H9 (cell line): ENCODE measurements at regions not wholly inside any gene's neighbourhood (a gene's known extent, or its start where the extent isn't known, plus 50 kb on each side); places are given as distances from the start of the nearest gene placed in this dataset.
"Not testable (repeated sequence)": the region's sequence is repeated elsewhere in the genome, so short reads cannot be mapped to it uniquely, and the experiment has no call there.

ENCODE experiments used
- DNase-seq: peaks from one replicate; pipeline ENCODE4 v3.0.0-alpha.2; 2017
- H2AFZ ChIP-seq: one replicate; pipeline ENCODE4 v1.6.1; 2013; ENCODE audit warnings: mild to moderate bottlenecking, low read length, control low read depth, moderate library complexity
- H2AK5ac ChIP-seq: 2 replicates; pipeline ENCODE4 v1.6.1; 2013; ENCODE audit warnings: low read length, control low read depth, mixed read lengths; ENCODE audit not compliant: insufficient read length
- H2BK120ac ChIP-seq: one replicate; pipeline ENCODE4 v1.6.1; 2013; ENCODE audit warnings: low read depth, mild to moderate bottlenecking, low read length, control low read depth, inconsistent platforms; ENCODE audit not compliant: poor library complexity, severe bottlenecking
- H2BK12ac ChIP-seq: 2 replicates; pipeline ENCODE4 v1.6.1; 2013; ENCODE audit warnings: low read length, control low read depth, mixed read lengths, low read depth; ENCODE audit not compliant: insufficient read length
- H2BK15ac ChIP-seq: 2 replicates; pipeline ENCODE4 v1.6.1; 2013; ENCODE audit warnings: low read depth, low read length, control low read depth
- H2BK20ac ChIP-seq: one replicate; pipeline ENCODE4 v1.6.1; 2013; ENCODE audit warnings: low read depth, mild to moderate bottlenecking, low read length, control low read depth, inconsistent platforms; ENCODE audit not compliant: poor library complexity, severe bottlenecking
- H2BK5ac ChIP-seq: 2 replicates; pipeline ENCODE4 v1.6.1; 2013; ENCODE audit warnings: low read length, control low read depth, mixed read lengths; ENCODE audit not compliant: insufficient read length
- H3K14ac ChIP-seq: 2 replicates; pipeline ENCODE4 v1.6.1; 2013; ENCODE audit warnings: low read length, control low read depth; ENCODE audit not compliant: insufficient read depth
- H3K18ac ChIP-seq: 2 replicates; pipeline ENCODE4 v1.6.1; 2013; ENCODE audit warnings: low read depth, mild to moderate bottlenecking, mixed read lengths, low read length, control low read depth; ENCODE audit not compliant: insufficient read length
- H3K23ac ChIP-seq: 2 replicates; pipeline ENCODE4 v1.6.1; 2013; ENCODE audit warnings: low read length, control low read depth, mixed read lengths, low read depth; ENCODE audit not compliant: insufficient read length
- H3K23me2 ChIP-seq: 2 replicates; pipeline ENCODE4 v1.6.1; 2013; ENCODE audit warnings: low read depth, mild to moderate bottlenecking, mixed read lengths, low read length, control low read depth; ENCODE audit not compliant: insufficient read length, poor library complexity, severe bottlenecking
- H3K27ac ChIP-seq: 2 replicates; pipeline ENCODE4 v1.5.1; 2013; ENCODE audit warnings: low read length, control low read depth, mixed read lengths, low read depth; ENCODE audit not compliant: insufficient read length
- H3K27me3 ChIP-seq: 2 replicates; pipeline ENCODE4 v1.6.1; 2013; ENCODE audit warnings: low read length, control low read depth, inconsistent platforms; ENCODE audit not compliant: insufficient read depth
- H3K4ac ChIP-seq: 2 replicates; pipeline ENCODE4 v1.6.1; 2013; ENCODE audit warnings: low read depth, mild to moderate bottlenecking, control low read depth, inconsistent platforms, low read length, moderate library complexity
- H3K4me1 ChIP-seq: 2 replicates; pipeline ENCODE4 v1.6.1; 2013; ENCODE audit warnings: low read length, control low read depth, inconsistent platforms; ENCODE audit not compliant: insufficient read depth
- H3K4me2 ChIP-seq: 2 replicates; pipeline ENCODE4 v1.6.1; 2013; ENCODE audit warnings: low read length, control low read depth, mixed read lengths; ENCODE audit not compliant: insufficient read length, insufficient read depth
- H3K56ac ChIP-seq: 2 replicates; pipeline ENCODE4 v1.6.1; 2013; ENCODE audit warnings: low read depth, mild to moderate bottlenecking, mixed read lengths, low read length, control low read depth; ENCODE audit not compliant: insufficient read length
- H3K79me1 ChIP-seq: 2 replicates; pipeline ENCODE4 v1.6.1; 2013; ENCODE audit warnings: low read depth, mild to moderate bottlenecking, moderate library complexity, low read length, control low read depth, inconsistent platforms; ENCODE audit not compliant: insufficient read depth, poor library complexity, severe bottlenecking
- H3K79me2 ChIP-seq: 2 replicates; pipeline ENCODE4 v1.6.1; 2013; ENCODE audit warnings: low read length, control low read depth, inconsistent platforms; ENCODE audit not compliant: insufficient read depth
- H3K9ac ChIP-seq: 2 replicates; pipeline ENCODE4 v1.6.1; 2013; ENCODE audit warnings: low read length, control low read depth, mixed read lengths; ENCODE audit not compliant: insufficient read length; ENCODE audit errors: extremely low read depth
- H3K9me3 ChIP-seq: one replicate; pipeline ENCODE4 v1.6.1; 2013; ENCODE audit warnings: low read depth, low read length, inconsistent platforms; ENCODE audit not compliant: control insufficient read depth
- H3T11ph ChIP-seq: one replicate; pipeline ENCODE4 v1.6.1; 2013; ENCODE audit warnings: mild to moderate bottlenecking, low read length, control low read depth, inconsistent platforms
- H4K20me1 ChIP-seq: one replicate; pipeline ENCODE4 v1.6.1; 2013; ENCODE audit not compliant: control insufficient read depth, insufficient read length, insufficient read depth
- H4K5ac ChIP-seq: 2 replicates; pipeline ENCODE4 v1.6.1; 2013; ENCODE audit warnings: low read depth, mild to moderate bottlenecking, mixed read lengths, low read length, control low read depth; ENCODE audit not compliant: insufficient read length
- H4K8ac ChIP-seq: replicated peaks from 2 replicates; pipeline ENCODE4 v1.6.1; 2013; ENCODE audit warnings: low read length, control low read depth, mixed read lengths, low read depth; ENCODE audit not compliant: insufficient read length
- H4K91ac ChIP-seq: 2 replicates; pipeline ENCODE4 v1.6.1; 2013; ENCODE audit warnings: low read depth, mild to moderate bottlenecking, moderate library complexity, mixed read lengths, low read length, control low read depth; ENCODE audit not compliant: insufficient read length
- H3K27ac Mint-ChIP-seq, 3 experiments: 2 replicates in 2 of 3; 3 replicates in 1 of 3; pipeline ENCODE4 v1.8.0; 2020 to 2021; ENCODE audit warnings: mixed read lengths in 3 of 3, mild to moderate bottlenecking in 1 of 3, moderate library complexity in 1 of 3
- H3K27me3 Mint-ChIP-seq: 2 replicates; pipeline ENCODE4 v1.8.0; 2021; ENCODE audit warnings: low read depth, mild to moderate bottlenecking, moderate library complexity, mixed read lengths
- H3K36me3 Mint-ChIP-seq, 3 experiments: 2 replicates in 2 of 3; 3 replicates in 1 of 3; pipeline ENCODE4 v1.8.0; 2020 to 2021; ENCODE audit warnings: low read depth in 3 of 3, mixed read lengths in 3 of 3; ENCODE audit not compliant: insufficient read depth in 1 of 3
- H3K4me1 Mint-ChIP-seq, 2 experiments: 2 replicates each; pipeline ENCODE4 v1.8.0; 2020; ENCODE audit warnings: mixed read lengths in 2 of 2
- H3K4me3 Mint-ChIP-seq, 2 experiments: 2 replicates in 1 of 2; 3 replicates in 1 of 2; pipeline ENCODE4 v1.8.0; 2020 to 2021; ENCODE audit warnings: mild to moderate bottlenecking in 2 of 2, mixed read lengths in 2 of 2, moderate library complexity in 1 of 2
- H3K9me3 Mint-ChIP-seq, 2 experiments: 2 replicates in 1 of 2; 3 replicates in 1 of 2; pipeline ENCODE4 v1.8.0; 2020; ENCODE audit warnings: mild to moderate bottlenecking in 2 of 2, mixed read lengths in 2 of 2, moderate library complexity in 1 of 2
- WGBS: extraction: QIAGEN DNeasy Blood & Tissue Kit; methylation state at CpG from one replicate; pipeline ENCODE4 v1.1.7; 2013; ENCODE audit warnings: missing lambda C conversion rate, low lambda C conversion rate, mixed read lengths; ENCODE audit not compliant: insufficient read length; ENCODE audit errors: extremely low coverage; 5-methylcytosine and 5-hydroxymethylcytosine counted together
- TF ChIP-seq, protein P1 (sequence below): fragments of 200-600 bp; sonication (generic); conservative IDR thresholded peaks from 3 replicates; pipeline ENCODE4 v1.8.0; 2021; ENCODE audit warnings: antibody characterized with exemption, mild to moderate bottlenecking

DNA sequence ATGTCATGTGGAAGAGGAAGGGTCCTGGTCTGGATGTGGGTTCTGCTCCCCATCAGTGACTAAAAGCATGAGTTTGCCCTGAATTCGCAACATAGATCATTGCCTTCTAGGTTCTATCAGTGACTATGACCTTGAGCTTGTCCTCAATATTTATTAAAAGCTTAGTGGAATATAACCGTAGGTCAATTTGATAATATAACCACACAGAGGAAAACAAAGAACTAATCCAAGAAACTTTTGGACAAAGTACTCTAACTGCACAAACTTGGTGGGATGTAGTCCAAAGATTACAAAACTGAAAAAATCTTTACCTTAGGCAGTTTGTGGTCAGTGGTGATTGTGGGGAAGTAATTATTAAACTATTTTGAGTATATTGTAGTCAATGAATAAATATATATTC lies 152.9 kb downstream of the CYP26A1 start:
- H3K4me3 Mint-ChIP-seq = no peak overlapping the region
- Histone ChIP-seq H4K20me1 (no peaks in the 10 kb centered on the region), H3K9me3 (no peaks in the 10 kb centered on the region), H3K9ac (no peak overlapping the region), H3K4me1 (no peaks in the 10 kb centered on the region), H2BK5ac (no peak overlapping the region), H3K56ac (no peak overlapping the region), H3K79me1 (no peaks in the 10 kb centered on the region), H2AFZ (no peak overlapping the region), H3K4me2 (no peak overlapping the region), H2BK20ac (no peak overlapping the region), H4K5ac (no peak overlapping the region), H2BK120ac (no peak overlapping the region), H3K14ac (no peak overlapping the region), H2AK5ac (no peak overlapping the region), H4K8ac (no peak overlapping the region), H3K23me2 (no peaks in the 10 kb centered on the region), H2BK12ac (no peak overlapping the region), H3K27ac (no peak overlapping the region), H2BK15ac (no peak overlapping the region), H3K23ac (no peak overlapping the region), H3K18ac (no peak overlapping the region), H4K91ac (no peak overlapping the region), H3T11ph (no peak overlapping the region), H3K4ac (no peak overlapping the region), H3K79me2 (no peaks in the 10 kb centered on the region), H3K27me3 (no peaks in the 10 kb centered on the region)
- no peak overlapping the region for H3K27ac Mint-ChIP-seq
- peaks cover 9 to 11% (median 10%) of the 10 kb centered on the region in 3 experiments for H3K36me3 Mint-ChIP-seq
- H3K27me3 Mint-ChIP-seq = peaks cover 3% of the 10 kb centered on the region; the same call in 1 of the 2 replicates
- DNase-seq = no peak
- H3K9me3 Mint-ChIP-seq = peaks cover 9 to 15% of the 10 kb centered on the region in 2 experiments
- WGBS = no CpG with 5 or more reads among the region's 2 CpGs
- TF ChIP-seq, protein P1, sequence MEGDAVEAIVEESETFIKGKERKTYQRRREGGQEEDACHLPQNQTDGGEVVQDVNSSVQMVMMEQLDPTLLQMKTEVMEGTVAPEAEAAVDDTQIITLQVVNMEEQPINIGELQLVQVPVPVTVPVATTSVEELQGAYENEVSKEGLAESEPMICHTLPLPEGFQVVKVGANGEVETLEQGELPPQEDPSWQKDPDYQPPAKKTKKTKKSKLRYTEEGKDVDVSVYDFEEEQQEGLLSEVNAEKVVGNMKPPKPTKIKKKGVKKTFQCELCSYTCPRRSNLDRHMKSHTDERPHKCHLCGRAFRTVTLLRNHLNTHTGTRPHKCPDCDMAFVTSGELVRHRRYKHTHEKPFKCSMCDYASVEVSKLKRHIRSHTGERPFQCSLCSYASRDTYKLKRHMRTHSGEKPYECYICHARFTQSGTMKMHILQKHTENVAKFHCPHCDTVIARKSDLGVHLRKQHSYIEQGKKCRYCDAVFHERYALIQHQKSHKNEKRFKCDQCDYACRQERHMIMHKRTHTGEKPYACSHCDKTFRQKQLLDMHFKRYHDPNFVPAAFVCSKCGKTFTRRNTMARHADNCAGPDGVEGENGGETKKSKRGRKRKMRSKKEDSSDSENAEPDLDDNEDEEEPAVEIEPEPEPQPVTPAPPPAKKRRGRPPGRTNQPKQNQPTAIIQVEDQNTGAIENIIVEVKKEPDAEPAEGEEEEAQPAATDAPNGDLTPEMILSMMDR = no peak
- H3K4me1 Mint-ChIP-seq = peaks cover 3 to 4% of the 10 kb centered on the region in 2 experiments; a peak in 3 of 4 replicates

DNA sequence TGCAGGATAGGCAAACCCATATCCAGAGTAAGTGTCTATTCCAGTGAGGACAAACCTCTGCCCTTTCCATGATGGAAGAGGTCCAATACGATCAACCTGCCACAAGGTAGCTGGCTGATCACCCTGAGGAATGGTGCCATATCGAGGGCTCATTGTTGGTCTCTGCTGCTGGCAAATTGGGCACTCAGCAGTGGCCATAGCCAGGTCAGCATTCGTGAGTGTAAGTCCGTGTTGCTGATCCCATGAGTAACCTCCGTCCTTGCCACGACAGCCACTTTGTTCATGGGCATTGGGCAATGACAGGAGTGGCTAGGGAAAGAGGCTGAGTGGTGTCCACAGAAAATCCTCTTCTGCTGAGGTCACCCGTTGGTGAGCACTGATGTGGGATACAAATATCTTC lies 156.9 kb downstream of the CYP26A1 start:
- not testable (repeated sequence) for H3K27ac Mint-ChIP-seq, H2AK5ac ChIP-seq, H3K4ac ChIP-seq, H3K18ac ChIP-seq, H3K9me3 ChIP-seq, H3K27me3 Mint-ChIP-seq, H3K4me1 ChIP-seq, H4K5ac ChIP-seq, H3K27me3 ChIP-seq, H4K91ac ChIP-seq, H3K9me3 Mint-ChIP-seq, H3K56ac ChIP-seq, H3K4me3 Mint-ChIP-seq, H3K36me3 Mint-ChIP-seq, H3K4me2 ChIP-seq, H3K23ac ChIP-seq, H2AFZ ChIP-seq, H4K20me1 ChIP-seq, H3K4me1 Mint-ChIP-seq, H2BK20ac ChIP-seq, H3K23me2 ChIP-seq, H2BK12ac ChIP-seq, H2BK120ac ChIP-seq, H3T11ph ChIP-seq, H3K79me1 ChIP-seq, H3K14ac ChIP-seq, H3K27ac ChIP-seq, H2BK5ac ChIP-seq, H4K8ac ChIP-seq, H3K79me2 ChIP-seq, H3K9ac ChIP-seq, H2BK15ac ChIP-seq, DNase-seq
- WGBS = no CpG with 5 or more reads among the region's 7 CpGs
